Uterus (tissue), 2 donors: ENCODE measurements at regions not wholly inside any gene's neighbourhood (a gene's known extent, or its start where the extent isn't known, plus 50 kb on each side); places are given as distances from the start of the nearest gene placed in this dataset.

Source experiments
- CTCF ChIP-seq, 4 experiments: fragments of 200-600 bp in 2 of 4; fragments of 450-650 bp in 2 of 4; sonication (generic) in 2 of 4; IDR thresholded peaks; one replicate each; pipeline ENCODE4 v1.5.1; 2016 to 2019; ENCODE audit warnings: antibody characterized with exemption in 4 of 4, mild to moderate bottlenecking in 2 of 4, moderate library complexity in 1 of 4
- POLR2A ChIP-seq, 2 donors: fragments of 450-650 bp; IDR thresholded peaks; one replicate each; pipeline ENCODE4 v1.6.1; 2016; ENCODE audit warnings: antibody characterized with exemption in 2 of 2, mild to moderate bottlenecking in 1 of 2, moderate library complexity in 1 of 2

- no peak for TF ChIP-seq POLR2A (IDR thresholded peaks at IDR 0.05)
- TF ChIP-seq CTCF (IDR thresholded peaks at IDR 0.05), result no peak
Observed at GRCh38 chr10:29150010-29150409, 138.9 kb upstream of the LYZL1 start.
